Stimulated activated CD8-positive, alpha-beta memory T cell treated with anti-CD3 and anti-CD28 coated beads, Interleukin-4, amount 100 ng/mL, for 24 hours (primary cell): ENCODE measurements at regions not wholly inside any gene's neighbourhood (a gene's known extent, or its start where the extent isn't known, plus 50 kb on each side); places are given as distances from the start of the nearest gene placed in this dataset.

Source experiments
- DNase-seq: peaks from one replicate; pipeline ENCODE4 v3.0.0-alpha.2; 2020; ENCODE audit warnings: low read depth

DNA sequence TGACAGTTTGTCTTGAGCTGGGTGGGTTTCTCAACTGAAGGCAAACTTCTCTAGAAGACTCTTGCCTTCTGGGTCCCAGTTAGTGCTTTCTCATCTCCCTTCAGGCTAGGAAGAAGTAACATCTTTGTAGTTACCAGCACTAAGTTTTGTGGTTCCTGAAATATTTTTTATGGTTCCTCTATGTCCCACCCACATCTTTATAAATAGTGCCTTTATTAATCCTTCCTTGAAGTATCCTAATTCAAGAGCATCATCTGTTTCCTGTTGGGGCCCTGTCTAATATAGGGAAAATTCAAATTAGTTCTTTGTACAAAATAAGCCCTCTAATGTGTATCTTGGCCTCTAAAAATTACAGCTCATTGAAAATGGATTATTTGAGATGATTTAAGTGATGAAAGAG lies 147.4 kb upstream of the MAOA start:
- no peak for DNase-seq

DNA sequence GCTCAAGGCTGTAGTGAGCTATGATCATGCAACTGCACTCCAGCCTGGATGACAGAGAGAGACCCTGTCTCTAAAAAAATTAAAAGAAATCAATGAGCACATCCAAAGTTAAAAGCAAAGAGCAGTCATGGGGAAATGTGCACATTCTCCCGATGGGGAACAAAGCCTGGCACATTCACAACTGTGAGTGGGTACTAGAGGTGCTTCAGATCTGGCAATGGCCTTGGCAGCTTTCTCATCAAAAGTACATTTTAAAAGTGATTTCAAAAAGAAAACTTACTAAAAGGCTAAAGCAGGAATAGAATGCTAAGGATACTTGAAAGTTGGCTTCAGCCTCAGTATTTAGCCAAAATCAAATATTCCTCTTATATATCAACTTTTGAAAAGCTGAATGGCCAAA lies 145.9 kb upstream of the MAOA start:
- DNase-seq, result no peak

DNA sequence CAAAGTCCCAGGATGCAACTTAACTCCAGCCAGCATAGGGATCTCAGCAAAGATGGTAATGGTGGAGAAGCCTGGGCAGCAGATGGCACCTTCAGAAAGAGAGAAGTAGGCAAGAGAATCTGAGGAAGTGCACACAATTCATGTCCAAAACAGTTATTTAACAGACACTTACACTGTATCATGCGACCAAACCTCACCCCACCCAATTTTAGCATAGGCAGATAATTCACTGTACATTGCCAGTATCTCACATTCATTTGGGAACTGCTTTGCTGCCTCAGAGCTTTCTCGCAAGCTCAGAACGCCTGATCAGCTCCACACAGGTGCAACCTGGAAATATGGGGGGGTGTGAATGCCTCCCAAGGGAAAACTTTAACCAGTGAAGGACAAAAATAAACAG lies 143.0 kb upstream of the MAOA start:
- DNase-seq, result no peak

DNA sequence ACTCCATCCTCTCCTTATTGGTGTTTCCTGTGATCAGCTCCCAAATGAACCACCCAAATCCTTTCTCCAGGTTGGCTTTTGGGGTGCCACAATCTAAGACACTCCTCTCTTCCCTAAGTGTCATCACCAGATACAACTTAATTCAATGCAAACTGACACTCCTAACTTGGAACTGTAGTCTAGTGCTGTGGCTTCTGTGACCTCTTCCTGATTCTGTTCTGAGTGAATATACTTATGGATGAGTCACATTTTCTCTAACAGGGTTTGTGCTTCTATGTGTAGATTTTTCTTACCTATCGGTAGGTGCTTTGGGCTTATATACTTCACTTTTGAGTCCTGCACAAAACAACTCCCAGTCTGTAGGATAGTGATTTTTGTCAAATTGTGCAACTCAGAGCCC lies 141.3 kb upstream of the MAOA start:
- no peak for DNase-seq

DNA sequence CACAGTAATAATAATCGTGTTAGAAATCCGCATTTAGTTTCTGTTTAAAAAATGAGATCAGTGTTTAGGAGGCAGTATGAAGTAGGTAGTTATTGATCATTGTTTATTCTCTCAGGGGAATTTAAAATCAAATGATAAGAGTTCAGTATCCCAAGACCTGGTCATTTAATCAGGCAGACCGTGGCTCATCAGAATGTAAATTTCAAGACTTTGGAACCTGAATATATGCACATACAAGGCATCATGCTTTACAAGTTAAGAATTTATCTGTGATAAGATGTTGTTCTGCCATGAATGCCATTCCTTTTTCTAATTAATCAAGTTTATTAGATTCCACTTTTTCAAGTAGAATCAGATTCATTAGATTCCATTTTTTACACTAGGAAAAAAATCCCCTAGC lies 133.5 kb upstream of the MAOA start:
- no peak for DNase-seq

DNA sequence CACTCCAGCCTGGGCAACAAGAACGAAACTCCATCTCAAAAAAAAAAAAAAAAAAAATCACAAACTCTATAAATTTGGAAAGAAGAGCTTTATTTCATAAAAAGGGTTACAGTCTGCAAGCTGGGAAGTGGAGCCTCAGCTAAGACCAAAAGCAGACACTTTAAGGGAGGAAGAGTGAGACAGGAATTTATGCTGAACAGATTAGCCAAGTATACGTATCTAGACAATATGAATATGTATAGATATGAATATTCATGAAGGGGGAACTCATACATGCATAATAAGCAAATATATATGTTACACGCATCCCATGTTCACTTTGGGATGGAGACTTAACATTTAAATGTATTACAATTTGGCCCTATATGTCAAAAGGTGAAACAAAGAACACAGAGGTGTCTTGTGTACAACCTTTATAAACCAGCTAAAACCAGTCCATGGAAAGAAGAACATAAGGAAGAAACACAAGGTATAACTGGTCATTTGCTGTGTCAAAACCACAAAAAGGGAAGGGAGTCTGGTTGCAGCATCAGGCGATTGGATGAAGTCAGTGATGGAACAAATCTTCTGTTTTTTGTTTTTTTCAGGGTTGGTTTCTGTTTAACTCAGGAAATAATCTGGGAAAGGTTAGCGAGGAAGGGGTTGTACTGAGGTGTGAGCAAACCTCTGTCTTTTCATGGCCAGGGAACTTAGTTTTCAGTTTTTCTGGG lies 130.0 kb upstream of the MAOA start:
- no peak for DNase-seq

DNA sequence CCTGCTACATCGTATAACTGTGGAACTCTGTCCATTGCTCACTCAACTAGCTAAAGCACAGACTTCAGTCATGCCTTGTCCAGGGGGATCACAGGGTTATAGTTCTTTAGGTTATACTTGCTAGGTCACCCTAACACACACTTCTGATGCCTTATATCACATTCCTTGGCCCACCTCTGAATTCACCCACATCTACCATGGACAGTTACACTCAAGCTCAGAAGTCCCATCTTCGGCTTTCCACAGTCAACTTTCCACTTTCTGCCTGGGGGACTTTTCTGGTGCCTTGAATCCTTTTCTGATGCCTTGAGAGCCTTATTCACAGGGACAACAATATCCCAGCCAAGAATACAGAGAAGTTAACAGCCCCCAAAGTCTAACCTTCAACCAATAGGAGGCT lies 129.2 kb upstream of the MAOA start:
- no peak for DNase-seq

DNA sequence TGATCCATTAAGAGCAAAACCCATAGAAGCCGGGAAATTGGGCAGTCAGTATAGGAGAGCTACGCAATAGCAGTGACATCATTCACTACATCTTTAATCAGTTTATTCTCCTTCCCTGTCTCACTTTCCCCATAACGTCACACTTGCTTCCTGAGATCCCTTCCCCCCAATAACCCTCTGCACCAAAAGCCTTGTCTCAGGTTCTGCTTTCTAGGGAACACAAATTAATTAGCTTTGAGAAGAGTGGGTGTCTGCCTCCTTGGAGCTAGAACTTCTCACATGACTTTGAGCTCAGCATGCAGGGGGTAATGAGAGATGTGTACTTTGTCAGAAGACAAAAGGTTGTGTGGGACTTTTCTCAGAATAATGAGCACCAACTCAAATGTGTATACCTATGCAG lies 128.3 kb upstream of the MAOA start:
- no peak for DNase-seq

DNA sequence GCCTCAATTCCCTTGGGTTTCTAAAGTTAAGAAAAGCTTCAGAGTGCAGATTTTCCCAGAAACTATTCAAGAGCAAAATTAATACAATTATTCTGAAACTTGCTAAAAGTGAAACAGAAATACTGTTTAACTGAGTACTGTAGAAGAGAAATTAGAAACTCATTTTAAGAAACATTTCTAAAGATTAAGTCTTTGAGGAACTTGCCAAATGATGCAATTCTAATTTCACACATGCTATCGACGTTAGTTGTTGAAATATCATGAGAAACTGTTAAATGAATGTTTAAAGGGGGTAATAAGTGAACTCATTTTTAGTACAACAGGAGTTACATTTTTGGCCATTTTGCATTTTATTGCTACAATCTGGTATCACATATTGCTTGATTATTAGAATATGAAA lies 125.3 kb upstream of the MAOA start:
- DNase-seq, result no peak

DNA sequence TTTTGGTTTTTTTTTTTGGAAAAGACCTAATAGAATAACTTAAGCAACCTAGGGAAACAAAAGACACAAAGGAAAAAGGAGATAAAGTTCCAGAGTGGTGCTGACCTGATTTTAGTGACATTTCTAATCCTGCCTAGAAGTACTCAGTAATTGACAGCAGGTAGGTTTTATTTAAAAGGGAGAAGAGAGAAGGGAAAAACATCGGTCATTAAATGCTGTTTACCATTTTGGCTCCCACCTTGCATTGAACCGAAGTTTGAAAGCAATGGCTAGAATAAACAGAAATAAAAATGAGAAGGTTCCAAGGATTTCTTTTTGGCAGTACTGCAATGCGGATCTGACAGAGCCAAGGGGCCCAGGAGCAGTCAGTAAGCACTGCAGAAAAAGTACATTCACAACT lies 115.8 kb upstream of the MAOA start:
- DNase-seq, result no peak

DNA sequence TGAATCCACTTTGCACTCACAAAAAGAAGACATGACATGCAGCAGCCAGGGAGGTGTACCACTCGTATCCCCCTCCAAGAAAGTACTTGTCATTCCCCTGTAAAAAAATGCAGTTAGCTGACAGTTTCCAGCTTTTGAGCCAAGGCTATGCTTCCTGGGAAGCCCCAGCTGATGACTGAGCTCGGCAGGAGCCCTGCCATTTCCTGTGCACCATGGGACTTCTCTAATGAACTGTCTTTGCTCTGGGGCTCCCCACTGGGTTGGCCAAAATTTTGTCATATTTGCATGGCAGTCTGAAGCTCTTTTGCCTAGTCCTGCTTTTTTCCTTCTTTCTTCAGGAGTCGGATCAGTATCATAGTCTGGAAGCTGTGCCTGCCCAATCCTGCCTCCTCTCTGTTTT lies 104.5 kb upstream of the MAOA start:
- no peak for DNase-seq

DNA sequence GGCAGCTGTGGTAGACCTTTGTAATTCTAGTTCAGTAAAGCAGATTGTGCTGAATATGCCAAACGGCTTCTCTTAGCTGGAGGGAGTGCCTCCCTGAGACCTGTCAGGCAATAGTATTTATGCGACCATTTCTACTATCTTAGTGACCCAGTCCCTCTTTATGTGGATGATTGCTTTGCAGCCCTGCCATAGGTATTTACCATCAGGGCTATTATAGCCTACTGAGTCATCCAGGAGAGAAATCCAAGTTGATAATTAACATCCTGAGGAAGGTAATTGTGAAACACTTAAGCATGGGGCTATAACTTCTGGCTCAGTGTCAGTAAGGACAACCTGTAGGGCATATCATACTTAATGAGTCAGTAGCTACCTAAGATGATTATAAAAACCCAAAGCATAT lies 103.9 kb upstream of the MAOA start:
- no peak for DNase-seq

DNA sequence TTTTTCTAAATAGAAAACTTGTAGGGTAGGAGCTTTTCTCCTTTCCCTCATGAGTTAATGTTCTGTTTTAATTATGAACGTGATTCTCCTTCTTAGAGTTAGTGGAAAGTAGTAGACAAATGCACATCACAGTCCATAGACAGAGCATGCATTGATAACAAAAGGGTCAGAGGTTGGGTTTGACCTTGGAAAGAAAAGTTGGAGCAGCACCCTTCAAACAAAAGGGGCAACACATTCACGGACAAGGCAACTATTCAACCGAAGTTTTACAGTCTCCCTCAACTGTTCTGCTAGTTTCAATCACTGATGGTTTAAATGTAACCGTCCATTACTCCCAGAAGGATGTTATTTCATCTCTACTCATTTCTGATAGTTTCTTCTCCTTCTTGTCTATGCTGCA lies 103.4 kb upstream of the MAOA start:
- DNase-seq, result no peak

DNA sequence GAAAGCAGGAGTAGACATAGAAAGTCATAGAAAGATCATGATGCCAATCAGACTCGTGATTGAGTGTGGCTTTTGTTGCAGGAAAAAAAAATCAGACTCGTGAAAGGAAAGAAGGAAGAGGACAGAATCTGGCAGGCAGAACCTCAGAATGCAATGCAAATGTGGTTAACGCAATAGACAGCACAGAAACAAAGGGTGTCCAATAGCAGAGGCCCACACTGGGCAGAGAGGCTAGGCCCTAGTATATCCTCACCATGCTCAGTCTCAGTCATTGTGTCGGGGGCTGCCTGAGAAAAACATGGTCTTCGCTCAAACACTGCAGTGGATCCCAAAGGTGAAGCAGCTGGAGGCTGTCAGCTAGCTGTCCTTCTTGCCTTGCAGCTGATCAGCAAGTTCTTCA lies 102.8 kb upstream of the MAOA start:
- DNase-seq, result no peak

DNA sequence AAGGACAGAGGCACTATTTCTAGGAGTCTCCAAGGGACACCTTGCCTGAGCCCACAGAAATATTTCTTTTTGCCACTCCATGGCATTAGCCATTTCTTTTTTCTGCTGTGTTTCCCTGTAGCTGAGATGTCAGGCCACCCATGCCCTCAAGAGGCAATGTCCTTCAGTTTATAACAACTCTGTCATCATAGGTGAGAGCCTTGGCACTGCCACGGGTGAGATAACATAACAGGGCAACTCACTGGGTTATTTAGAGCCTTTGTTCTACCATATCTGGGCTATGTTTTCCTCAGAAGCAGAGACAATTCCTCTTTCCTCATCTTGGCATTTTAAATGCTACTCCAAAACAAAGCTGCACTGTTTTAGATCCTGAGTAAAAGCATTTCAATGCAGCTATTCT lies 99.9 kb upstream of the MAOA start:
- no peak for DNase-seq

DNA sequence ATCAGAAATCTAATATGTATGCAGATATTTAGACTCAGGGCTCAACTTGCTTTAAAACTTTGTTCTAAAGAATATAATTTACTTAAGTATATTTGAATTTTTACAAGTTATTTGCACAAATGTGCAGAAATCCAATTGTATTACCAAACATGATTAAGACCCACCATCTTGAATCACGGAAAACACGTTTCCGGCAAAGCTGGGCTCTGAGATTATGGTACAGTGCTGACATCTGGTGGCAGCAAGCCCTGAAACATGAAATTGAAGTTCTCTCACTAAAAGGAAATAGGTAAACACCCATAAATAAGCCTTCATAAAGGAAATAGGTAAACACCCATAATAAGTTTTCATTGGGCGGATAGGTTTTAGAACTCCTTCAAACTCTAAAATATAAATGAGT lies 98.3 kb upstream of the MAOA start:
- DNase-seq, result peak; percentile 36

DNA sequence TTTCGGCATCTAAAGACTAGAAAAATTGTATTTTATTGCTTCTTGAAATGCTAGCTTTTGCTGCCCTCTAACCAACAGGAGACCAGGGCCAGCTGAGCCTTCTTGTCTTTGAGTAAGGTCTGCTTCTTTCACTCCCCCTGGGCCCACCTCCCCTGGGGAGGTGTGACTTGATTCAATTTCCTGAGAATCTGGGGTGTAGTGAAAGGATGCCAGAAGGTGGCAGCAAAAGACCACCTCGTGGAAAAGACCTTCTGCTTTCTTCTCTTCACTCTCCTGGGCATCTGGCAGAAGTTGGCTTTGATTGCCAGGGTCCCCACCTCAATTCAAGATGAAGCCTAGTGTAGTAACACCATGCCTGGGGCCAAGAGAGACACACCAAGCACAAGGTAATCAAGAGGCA lies 96.5 kb upstream of the MAOA start:
- peak; percentile 11 for DNase-seq

DNA sequence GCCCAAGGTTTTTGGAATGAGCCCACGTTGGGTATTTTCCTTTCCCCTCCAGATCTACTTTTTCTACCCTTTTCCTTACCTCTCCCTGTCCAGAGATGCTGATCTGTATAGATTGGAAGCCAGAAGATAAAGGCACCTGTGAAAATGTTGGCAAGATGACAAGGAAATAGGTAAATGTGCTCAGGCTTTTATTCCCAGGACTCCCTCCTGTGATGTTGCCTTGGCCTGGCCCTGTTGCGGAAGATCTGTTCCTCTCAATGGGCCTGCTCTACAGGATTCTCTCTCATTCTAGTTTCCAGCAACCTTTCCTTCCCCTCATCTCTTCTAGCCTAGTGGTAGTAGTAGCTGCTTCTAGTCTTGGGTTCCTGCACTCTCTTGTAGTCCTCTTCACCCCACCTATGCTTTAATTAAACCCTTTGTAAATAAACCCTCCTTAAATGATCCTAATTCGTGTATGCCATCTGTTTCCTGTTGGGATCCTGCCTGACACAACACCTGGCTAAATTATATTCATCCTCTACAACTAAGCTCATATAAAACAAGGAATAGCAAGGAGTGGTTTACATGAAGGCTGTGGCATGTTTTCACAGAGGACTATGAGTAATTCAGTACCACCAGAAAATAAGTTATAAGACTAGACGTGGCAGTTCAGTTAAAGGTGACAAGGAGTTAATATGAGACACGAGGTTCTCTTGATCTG lies 95.7 kb upstream of the MAOA start:
- no peak for DNase-seq

DNA sequence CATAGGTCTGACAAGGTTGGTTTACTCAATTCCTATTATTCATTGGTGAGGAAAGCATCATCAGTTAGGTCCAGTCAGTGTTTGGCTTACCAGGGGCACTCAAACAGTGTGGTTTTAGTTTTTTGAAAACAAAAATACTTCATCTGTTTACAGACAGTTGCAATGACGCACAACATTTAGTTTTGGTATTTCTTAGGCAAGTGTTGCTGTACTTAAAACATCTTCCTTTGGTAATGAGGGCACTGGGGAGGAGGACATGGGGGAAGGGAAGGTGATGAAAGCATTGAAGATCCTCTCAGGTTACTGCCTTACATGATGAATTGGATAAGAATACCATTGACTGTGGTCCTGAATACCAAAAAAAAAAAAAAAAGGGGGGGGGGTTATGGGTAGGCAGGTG lies 93.7 kb upstream of the MAOA start:
- no peak for DNase-seq

DNA sequence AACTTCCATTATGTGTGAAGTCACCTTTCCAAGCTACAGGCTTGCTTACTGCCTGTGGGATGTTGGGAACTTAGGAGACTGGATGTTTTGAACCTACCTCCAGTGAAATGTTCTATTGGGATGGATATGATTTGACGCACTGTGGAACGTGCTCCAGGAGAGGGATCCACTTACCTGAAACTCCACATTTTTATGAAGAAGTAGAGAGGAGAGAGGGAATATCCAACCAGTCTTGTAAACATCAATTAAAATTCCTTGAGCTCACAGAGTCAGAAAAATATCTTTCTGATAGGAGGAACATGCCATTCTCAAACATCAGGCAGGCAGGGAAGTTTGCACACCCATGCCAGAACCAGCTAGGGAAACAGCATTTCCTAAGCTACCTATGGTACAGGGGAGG lies 91.1 kb upstream of the MAOA start:
- no peak for DNase-seq

DNA sequence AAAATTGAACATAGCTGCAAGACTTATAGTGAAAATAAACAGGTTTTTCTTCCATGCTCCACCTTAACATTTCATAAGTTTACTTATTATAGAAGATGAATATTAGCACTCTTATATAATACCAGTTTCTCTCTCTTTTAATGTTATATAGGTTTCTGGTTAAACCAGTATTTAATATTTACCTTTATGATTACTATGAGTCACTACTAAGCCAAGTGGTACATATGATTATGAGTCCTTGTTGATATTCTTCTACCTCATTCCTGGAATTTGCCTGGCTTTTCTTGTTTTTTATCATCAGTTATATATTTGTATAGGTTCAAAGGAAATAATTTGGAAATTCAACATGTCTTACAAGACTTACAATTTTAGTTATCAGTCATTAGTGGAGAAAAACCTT lies 89.9 kb upstream of the MAOA start:
- no peak for DNase-seq

DNA sequence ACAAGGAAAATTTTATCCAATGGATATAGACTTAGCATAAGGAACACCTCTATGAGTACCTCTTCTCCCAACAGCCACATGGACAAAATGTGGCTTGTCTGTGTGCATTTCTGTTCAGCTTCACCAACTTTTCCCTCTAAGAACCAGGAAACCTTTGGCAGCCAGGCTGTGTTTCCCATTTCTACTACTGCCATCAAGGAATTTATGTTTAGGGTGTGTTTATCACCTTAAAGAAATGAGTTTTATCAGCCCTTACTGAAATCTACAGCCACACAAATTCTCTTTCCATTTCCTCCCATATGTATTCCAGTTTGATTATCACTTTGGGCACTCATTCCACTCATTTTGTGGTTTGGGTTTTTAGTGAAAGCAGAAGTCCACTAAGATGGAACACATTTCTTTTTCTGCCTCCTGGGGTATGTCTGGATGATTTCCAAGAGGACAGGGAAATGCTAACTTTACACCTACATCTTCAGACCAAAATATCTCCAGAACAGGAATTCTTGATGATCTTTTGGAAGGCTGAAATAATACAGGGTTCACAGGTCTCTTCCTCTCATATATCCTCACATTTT lies 82.6 kb upstream of the MAOA start:
- no peak for DNase-seq

DNA sequence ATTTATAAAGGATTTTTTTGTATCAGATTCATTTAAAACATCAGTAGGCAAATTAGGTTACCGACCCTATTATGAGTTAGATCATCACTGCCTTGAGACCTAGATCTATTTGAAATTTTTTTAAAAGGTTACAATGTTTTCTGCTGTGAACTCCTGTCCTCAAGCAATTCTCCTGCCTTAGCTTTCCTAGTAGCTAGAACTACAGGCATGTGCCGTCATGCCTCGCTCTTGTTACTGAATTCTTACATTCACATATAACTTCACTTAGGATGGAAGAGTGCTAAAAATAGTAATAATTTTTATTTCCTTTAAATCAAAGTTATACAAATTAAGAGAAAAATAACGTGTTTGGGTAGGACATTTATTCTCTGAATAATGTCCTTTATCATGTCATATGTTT lies 75.5 kb upstream of the MAOA start:
- DNase-seq, result no peak

DNA sequence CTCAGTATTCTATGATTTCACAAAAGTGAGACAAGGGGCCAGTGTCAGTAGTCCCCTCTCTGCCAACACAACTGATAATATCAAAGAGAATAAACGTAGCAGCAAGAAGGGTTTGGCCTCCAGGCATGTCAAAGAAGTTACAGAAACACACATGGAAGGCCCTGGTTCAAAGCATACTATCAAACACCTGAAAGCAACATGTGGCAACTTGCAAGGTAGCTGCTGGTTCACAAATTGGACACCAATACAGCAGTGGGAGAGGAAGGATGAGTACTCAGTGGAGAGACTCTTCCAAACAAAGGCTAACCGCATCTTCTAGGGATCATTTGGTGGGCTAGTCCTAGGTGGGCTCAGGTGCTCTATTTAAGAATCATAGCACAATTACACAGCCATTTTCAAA lies 74.9 kb upstream of the MAOA start:
- no peak for DNase-seq
